GM19452 (cell line): ENCODE measurements at regions not wholly inside any gene's neighbourhood (a gene's known extent, or its start where the extent isn't known, plus 50 kb on each side); places are given as distances from the start of the nearest gene placed in this dataset.
"Not testable (repeated sequence)": the region's sequence is repeated elsewhere in the genome, so short reads cannot be mapped to it uniquely, and the experiment has no call there.

Source experiments
- ATAC-seq: cut with Tn5 transposase; IDR thresholded peaks from one replicate; pipeline ENCODE4 v1.9.1; 2021; ENCODE audit not compliant: unreplicated experiment

GRCh38 chr13:21910546-21910945, 239.7 kb downstream of the FGF9 start:
- no peak for ATAC-seq

GRCh38 chr13:21911646-21912298, 240.9 kb downstream of the FGF9 start:
- ATAC-seq = no peak

- no peak for ATAC-seq
Measured at GRCh38 chr13:21913010-21913409, 242.1 kb downstream of the FGF9 start.

GRCh38 chr13:21917086-21918015, 246.5 kb downstream of the FGF9 start:
- ATAC-seq = no peak

- ATAC-seq = not testable (repeated sequence)
Measured at GRCh38 chr13:21920802-21921201, 249.9 kb downstream of the FGF9 start.

GRCh38 chr13:21924958-21925357, 254.1 kb downstream of the FGF9 start:
- ATAC-seq = no peak

GRCh38 chr13:21925720-21926119, 254.8 kb downstream of the FGF9 start:
- ATAC-seq = no peak

GRCh38 chr13:21929400-21929799, 258.5 kb downstream of the FGF9 start:
- ATAC-seq = no peak

- ATAC-seq = no peak
Measured at GRCh38 chr13:21930536-21930935, 259.7 kb downstream of the FGF9 start.

- no peak for ATAC-seq
Measured at GRCh38 chr13:21932578-21932977, 261.7 kb downstream of the FGF9 start.

GRCh38 chr13:21932996-21933395, 262.1 kb downstream of the FGF9 start:
- ATAC-seq = no peak

- no peak for ATAC-seq
Measured at GRCh38 chr13:21934284-21934683, 263.4 kb downstream of the FGF9 start.

GRCh38 chr13:21936674-21937073, 265.8 kb downstream of the FGF9 start:
- no peak for ATAC-seq

GRCh38 chr13:21938168-21938567, 267.3 kb downstream of the FGF9 start:
- no peak for ATAC-seq

GRCh38 chr13:21938636-21939035, 267.8 kb downstream of the FGF9 start:
- no peak for ATAC-seq

- no peak for ATAC-seq
Measured at GRCh38 chr13:21942061-21942460, 271.2 kb downstream of the FGF9 start.

GRCh38 chr13:21944610-21945009, 273.7 kb downstream of the FGF9 start:
- no peak for ATAC-seq

GRCh38 chr13:21945195-21945594, 274.3 kb downstream of the FGF9 start:
- ATAC-seq = no peak

- ATAC-seq = no peak
Measured at GRCh38 chr13:21946964-21947363, 276.1 kb downstream of the FGF9 start.

GRCh38 chr13:21948769-21949474, 278.0 kb downstream of the FGF9 start:
- peak; percentile 86 for ATAC-seq

GRCh38 chr13:21949818-21950429, 279.1 kb downstream of the FGF9 start:
- no peak for ATAC-seq
